RWPE1 (cell line): ENCODE measurements at regions not wholly inside any gene's neighbourhood (a gene's known extent, or its start where the extent isn't known, plus 50 kb on each side); places are given as distances from the start of the nearest gene placed in this dataset.

Experiments used
- CTCF ChIA-PET: fragments of 350-600 bp; sonication (Branson Sonifier 250); formaldehyde crosslinking; extraction: SDS; loops from one replicate; lab custom pipeline; 2021; lab: Yijun Ruan, JAX
- POLR2A ChIA-PET: fragments of 400-600 bp; formaldehyde crosslinking; extraction: SDS; loops from one replicate; lab custom pipeline; 2020; ENCODE audit warnings: antibody characterized with exemption; ENCODE audit not compliant: low non-redundant PET; lab: Yijun Ruan, JAX
- DNase-seq: peaks from one replicate; pipeline ENCODE4 v3.0.0; 2012; ENCODE audit warnings: low spot score
- H3K27ac ChIP-seq: fragments of 450-650 bp; 2 replicates; pipeline ENCODE4 v1.5.1; 2017
- TF ChIP-seq, protein P1 (sequence below): fragments of 450-650 bp; conservative IDR thresholded peaks from 2 replicates; pipeline ENCODE4 v1.5.1; 2017; ENCODE audit warnings: low read depth, mild to moderate bottlenecking

DNA sequence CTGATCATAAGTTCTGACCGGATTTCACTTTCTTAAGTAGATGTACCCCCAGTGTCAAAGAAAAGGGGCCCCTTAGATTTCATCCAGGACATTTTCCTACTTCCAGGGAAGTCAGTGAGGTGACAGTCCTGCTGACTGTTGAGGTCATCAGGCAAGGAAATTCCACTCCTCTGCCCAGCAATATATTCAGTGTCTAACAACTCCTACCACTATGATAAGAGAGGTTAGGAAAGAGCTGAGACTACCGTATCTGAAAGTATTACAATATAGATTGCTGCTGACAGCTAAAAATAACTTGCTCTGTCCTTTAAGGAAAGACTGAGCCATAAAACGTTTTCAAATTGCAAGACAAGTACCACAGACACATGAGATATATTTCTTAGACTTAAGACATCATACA is 325.1 kb downstream of the EFNB2 start:
- TF ChIP-seq, protein P1, sequence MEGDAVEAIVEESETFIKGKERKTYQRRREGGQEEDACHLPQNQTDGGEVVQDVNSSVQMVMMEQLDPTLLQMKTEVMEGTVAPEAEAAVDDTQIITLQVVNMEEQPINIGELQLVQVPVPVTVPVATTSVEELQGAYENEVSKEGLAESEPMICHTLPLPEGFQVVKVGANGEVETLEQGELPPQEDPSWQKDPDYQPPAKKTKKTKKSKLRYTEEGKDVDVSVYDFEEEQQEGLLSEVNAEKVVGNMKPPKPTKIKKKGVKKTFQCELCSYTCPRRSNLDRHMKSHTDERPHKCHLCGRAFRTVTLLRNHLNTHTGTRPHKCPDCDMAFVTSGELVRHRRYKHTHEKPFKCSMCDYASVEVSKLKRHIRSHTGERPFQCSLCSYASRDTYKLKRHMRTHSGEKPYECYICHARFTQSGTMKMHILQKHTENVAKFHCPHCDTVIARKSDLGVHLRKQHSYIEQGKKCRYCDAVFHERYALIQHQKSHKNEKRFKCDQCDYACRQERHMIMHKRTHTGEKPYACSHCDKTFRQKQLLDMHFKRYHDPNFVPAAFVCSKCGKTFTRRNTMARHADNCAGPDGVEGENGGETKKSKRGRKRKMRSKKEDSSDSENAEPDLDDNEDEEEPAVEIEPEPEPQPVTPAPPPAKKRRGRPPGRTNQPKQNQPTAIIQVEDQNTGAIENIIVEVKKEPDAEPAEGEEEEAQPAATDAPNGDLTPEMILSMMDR = no peak
- POLR2A ChIA-PET = no interaction called here

GRCh38 chr13:106205871-106206270 is 329.6 kb downstream of the EFNB2 start:
- CTCF ChIA-PET = no interaction called here
- POLR2A ChIA-PET = no interaction called here
- DNase-seq = no peak
- no peak overlapping the region for H3K27ac ChIP-seq
- TF ChIP-seq, protein P1 = no peak

More for the DNA sequence above, 325.1 kb downstream of the EFNB2 start:
- no peak for DNase-seq
- CTCF ChIA-PET = no interaction called here
- H3K27ac ChIP-seq = no peak overlapping the region

- CTCF ChIA-PET = no interaction called here
- POLR2A ChIA-PET = no interaction called here
- TF ChIP-seq, protein P1 = no peak
- no peak overlapping the region for H3K27ac ChIP-seq
- no peak for DNase-seq
These were observed 338.0 kb downstream of the EFNB2 start for GRCh38 chr13:106197496-106197895.

DNA sequence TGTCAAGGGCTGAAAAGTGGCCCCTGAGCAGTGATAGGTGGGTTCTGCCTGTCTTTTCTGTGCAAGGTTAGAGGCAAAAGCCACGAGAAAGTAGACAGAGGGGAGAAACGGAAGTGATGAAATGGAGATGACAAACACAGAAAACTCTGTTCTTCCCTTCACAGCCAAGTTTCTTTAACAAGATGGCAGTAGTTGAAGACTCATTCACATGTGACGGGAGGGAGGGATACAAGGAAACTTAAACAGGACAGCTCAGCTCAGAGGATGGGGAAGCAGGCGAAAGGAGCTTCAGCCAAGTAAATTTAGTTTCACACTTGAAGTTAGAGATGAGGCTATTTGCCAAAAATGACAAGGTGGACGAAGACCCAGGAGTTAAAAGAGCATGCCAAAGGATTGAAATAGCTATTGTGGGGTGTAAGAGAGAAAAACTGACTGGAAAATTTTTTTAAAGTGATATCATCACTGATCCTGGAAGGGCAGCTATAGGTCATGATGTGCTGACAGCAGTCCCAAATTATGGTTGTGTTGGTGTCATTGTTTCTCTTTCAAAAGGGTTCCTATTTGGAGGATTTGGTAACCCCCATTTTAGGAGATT is 347.9 kb downstream of the EFNB2 start:
- DNase-seq = no peak
- no peak overlapping the region for H3K27ac ChIP-seq
- TF ChIP-seq, protein P1 = no peak
- ChIA-PET CTCF (no interaction called here), POLR2A (no interaction called here)

GRCh38 chr13:106187101-106187500 is 348.4 kb downstream of the EFNB2 start:
- TF ChIP-seq, protein P1 = no peak
- H3K27ac ChIP-seq = no peak overlapping the region
- POLR2A ChIA-PET = no interaction called here
- DNase-seq = no peak
- CTCF ChIA-PET = no interaction called here

DNA sequence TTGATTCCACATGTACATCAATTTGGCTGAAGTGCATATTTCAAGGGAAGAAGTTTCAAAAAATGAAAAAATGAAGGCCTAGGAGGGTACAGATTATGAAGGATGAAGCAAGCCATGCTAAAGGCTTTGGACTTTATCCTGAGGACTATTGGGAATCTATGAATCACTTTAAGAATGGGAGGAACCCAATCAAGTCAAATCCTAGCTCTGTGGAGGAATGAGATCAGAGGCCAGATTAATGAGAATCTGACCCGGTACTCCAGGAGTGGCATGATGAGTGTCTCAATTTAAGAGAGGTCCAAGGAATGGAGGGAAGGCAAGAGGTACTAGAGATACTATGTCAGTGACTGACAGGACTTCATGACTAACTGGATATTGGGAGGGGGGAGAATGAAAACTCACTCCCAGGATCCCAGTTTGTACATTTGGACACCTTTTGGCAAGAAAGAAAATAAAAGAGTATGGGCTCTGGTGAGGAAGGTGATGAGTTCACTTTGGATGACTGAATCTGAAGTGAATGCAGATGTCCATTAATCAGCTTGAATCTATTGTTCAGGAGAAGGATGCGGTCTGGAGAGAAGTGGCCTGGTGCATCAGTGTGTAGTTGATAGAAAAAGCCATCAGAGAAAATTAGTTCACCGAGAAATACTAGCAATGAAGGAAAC is 349.0 kb downstream of the EFNB2 start:
- ChIA-PET POLR2A (no interaction called here), CTCF (no interaction called here)
- no peak overlapping the region for H3K27ac ChIP-seq
- TF ChIP-seq, protein P1 = no peak
- DNase-seq = no peak
